ENCODE measurements at regions not wholly inside any gene's neighbourhood (a gene's known extent, or its start where the extent isn't known, plus 50 kb on each side); places are given as distances from the start of the nearest gene placed in this dataset.

DNA sequence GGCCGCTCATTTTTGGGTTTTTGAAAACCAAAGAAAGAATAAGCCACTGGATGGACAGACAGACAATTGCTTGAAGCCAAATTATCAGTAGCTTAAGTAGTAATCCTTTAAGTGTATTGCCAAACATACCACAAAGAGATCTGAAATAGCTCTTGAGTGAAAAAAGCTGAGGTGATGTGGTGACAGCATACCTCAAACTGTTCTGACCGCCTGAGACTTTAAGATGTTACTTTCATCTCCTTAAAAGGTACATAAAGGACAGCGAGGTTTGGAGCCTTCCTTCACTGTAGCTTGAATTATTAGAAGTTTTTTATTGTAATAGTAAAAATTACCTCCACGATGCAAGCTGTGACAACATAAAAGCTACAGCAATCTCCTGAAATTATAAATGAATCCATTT lies 271.5 kb upstream of the FAM241A start:
- peaks cover 42% of the 10 kb centered on the region for H3K27me3 ChIP-seq (ENCODE audit: insufficient read depth, low read length)
- H2AFZ ChIP-seq (ENCODE audit: low read length, unreplicated experiment) = no peak overlapping the region
- H3K36me3 ChIP-seq (ENCODE audit: insufficient read depth, low read length) = no peaks in the 10 kb centered on the region
- no peaks in the 10 kb centered on the region for H3K4me1 ChIP-seq (ENCODE audit: control insufficient read depth, insufficient read depth, low read length, unreplicated experiment)
- no peak overlapping the region for H3K27ac ChIP-seq (ENCODE audit: low read depth, low read length)
- H3K79me2 ChIP-seq (ENCODE audit: control insufficient read depth, insufficient read depth, low read length, unreplicated experiment) = no peaks in the 10 kb centered on the region
- no peak overlapping the region for H3K4me3 ChIP-seq (ENCODE audit: low read depth, low read length)

DNA sequence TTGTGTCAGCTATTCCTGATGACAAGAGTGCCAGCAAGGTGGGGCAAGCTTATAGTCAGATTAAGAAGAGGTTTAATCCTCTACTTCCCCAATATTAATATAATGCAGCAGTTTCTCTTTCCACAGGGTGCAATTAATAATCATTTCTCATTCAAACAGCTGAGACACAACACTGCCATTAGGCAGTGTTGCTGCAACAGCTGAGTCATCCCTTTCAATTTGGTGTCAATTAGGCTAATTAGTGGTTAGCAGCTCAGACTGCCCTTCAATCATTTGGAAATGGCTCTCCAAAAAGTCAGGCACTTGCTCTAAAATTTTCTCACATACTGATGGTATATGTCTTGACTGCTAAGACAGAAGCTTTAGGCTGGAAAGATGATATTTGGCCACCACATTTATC lies 265.7 kb upstream of the FAM241A start:
- no peaks in the 10 kb centered on the region for H3K4me1 ChIP-seq (ENCODE audit: control insufficient read depth, insufficient read depth, low read length, unreplicated experiment)
- no peaks in the 10 kb centered on the region for H3K36me3 ChIP-seq (ENCODE audit: insufficient read depth, low read length)
- H3K79me2 ChIP-seq (ENCODE audit: control insufficient read depth, insufficient read depth, low read length, unreplicated experiment) = no peaks in the 10 kb centered on the region
- no peak overlapping the region for H3K27ac ChIP-seq (ENCODE audit: low read depth, low read length)
- H2AFZ ChIP-seq (ENCODE audit: low read length, unreplicated experiment) = no peak overlapping the region
- H3K27me3 ChIP-seq (ENCODE audit: insufficient read depth, low read length) = peaks cover 57% of the 10 kb centered on the region
- no peak overlapping the region for H3K4me3 ChIP-seq (ENCODE audit: low read depth, low read length)

GRCh38 chr4:111880116-111880515 lies 265.1 kb upstream of the FAM241A start:
- no peaks in the 10 kb centered on the region for H3K79me2 ChIP-seq (ENCODE audit: control insufficient read depth, insufficient read depth, low read length, unreplicated experiment)
- H3K27me3 ChIP-seq (ENCODE audit: insufficient read depth, low read length) = peaks cover 62% of the 10 kb centered on the region
- H2AFZ ChIP-seq (ENCODE audit: low read length, unreplicated experiment) = no peak overlapping the region
- no peaks in the 10 kb centered on the region for H3K4me1 ChIP-seq (ENCODE audit: control insufficient read depth, insufficient read depth, low read length, unreplicated experiment)
- no peak overlapping the region for H3K4me3 ChIP-seq (ENCODE audit: low read depth, low read length)
- no peak overlapping the region for H3K27ac ChIP-seq (ENCODE audit: low read depth, low read length)
- no peaks in the 10 kb centered on the region for H3K36me3 ChIP-seq (ENCODE audit: insufficient read depth, low read length)

- no peaks in the 10 kb centered on the region for H3K4me1 ChIP-seq (ENCODE audit: control insufficient read depth, insufficient read depth, low read length, unreplicated experiment)
Observed at GRCh38 chr4:111883557-111883999, 261.7 kb upstream of the FAM241A start.

GRCh38 chr4:111890412-111890811 lies 254.8 kb upstream of the FAM241A start:
- Histone ChIP-seq H3K27ac (ENCODE audit: low read depth, low read length) (no peak overlapping the region), H3K36me3 (ENCODE audit: insufficient read depth, low read length) (no peaks in the 10 kb centered on the region), H2AFZ (ENCODE audit: low read length, unreplicated experiment) (no peak overlapping the region), H3K79me2 (ENCODE audit: control insufficient read depth, insufficient read depth, low read length, unreplicated experiment) (no peaks in the 10 kb centered on the region), H3K4me1 (ENCODE audit: control insufficient read depth, insufficient read depth, low read length, unreplicated experiment) (no peaks in the 10 kb centered on the region), H3K27me3 (ENCODE audit: insufficient read depth, low read length) (peaks cover 17% of the 10 kb centered on the region), H3K4me3 (ENCODE audit: low read depth, low read length) (no peak overlapping the region)

More at GRCh38 chr4:111883557-111883999, 261.7 kb upstream of the FAM241A start:
- no peak overlapping the region for H3K27ac ChIP-seq (ENCODE audit: low read depth, low read length)
- H3K27me3 ChIP-seq (ENCODE audit: insufficient read depth, low read length) = peaks cover 59% of the 10 kb centered on the region
- H2AFZ ChIP-seq (ENCODE audit: low read length, unreplicated experiment) = no peak overlapping the region
- H3K79me2 ChIP-seq (ENCODE audit: control insufficient read depth, insufficient read depth, low read length, unreplicated experiment) = no peaks in the 10 kb centered on the region
- no peak overlapping the region for H3K4me3 ChIP-seq (ENCODE audit: low read depth, low read length)
- H3K36me3 ChIP-seq (ENCODE audit: insufficient read depth, low read length) = no peaks in the 10 kb centered on the region

DNA sequence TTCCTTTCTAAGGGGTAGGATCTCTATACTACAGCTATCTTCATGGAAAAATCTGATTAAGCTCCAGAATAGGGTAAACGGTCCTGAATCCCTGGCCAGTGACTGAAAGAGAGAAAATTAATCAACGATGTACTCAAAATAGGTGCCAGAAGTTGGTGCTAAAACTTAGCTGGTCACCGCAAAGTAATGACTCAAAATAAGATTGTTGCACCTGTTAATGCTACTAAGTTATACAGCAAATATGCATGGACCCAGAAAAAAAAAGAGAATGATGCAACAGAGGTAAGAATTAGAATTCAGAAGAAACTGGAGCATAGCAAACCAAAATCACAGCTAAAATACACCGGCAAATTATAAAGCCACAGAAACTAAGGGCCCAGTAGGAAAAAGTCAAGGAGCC lies 239.7 kb upstream of the FAM241A start:
- Histone ChIP-seq H3K79me2 (ENCODE audit: control insufficient read depth, insufficient read depth, low read length, unreplicated experiment) (no peaks in the 10 kb centered on the region), H3K36me3 (ENCODE audit: insufficient read depth, low read length) (no peaks in the 10 kb centered on the region), H3K27me3 (ENCODE audit: insufficient read depth, low read length) (peaks cover 20% of the 10 kb centered on the region), H2AFZ (ENCODE audit: low read length, unreplicated experiment) (no peak overlapping the region), H3K4me1 (ENCODE audit: control insufficient read depth, insufficient read depth, low read length, unreplicated experiment) (no peaks in the 10 kb centered on the region), H3K4me3 (ENCODE audit: low read depth, low read length) (no peak overlapping the region), H3K27ac (ENCODE audit: low read depth, low read length) (no peak overlapping the region)

DNA sequence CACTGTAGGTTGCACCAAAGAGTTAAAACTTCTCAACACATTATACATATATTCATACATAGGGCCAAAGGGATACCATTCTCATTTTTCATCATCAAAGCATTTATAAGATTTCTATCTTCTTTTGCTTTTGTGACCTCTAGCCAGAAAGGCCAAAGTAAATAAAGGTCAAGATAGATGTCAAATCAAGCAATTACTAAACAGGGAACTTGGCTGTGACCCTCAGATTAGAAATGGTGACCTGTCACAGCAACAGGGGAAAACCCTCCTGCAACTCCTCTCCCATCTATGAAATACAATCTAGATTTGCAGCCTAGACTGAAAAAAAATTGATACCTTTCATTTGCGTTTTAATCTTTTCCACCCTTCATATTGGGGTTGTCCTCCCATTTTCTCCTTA lies 225.6 kb upstream of the FAM241A start:
- Histone ChIP-seq H3K36me3 (ENCODE audit: insufficient read depth, low read length) (no peaks in the 10 kb centered on the region), H2AFZ (ENCODE audit: low read length, unreplicated experiment) (no peak overlapping the region), H3K79me2 (ENCODE audit: control insufficient read depth, insufficient read depth, low read length, unreplicated experiment) (no peaks in the 10 kb centered on the region), H3K27ac (ENCODE audit: low read depth, low read length) (no peak overlapping the region), H3K4me1 (ENCODE audit: control insufficient read depth, insufficient read depth, low read length, unreplicated experiment) (no peaks in the 10 kb centered on the region), H3K4me3 (ENCODE audit: low read depth, low read length) (no peak overlapping the region), H3K27me3 (ENCODE audit: insufficient read depth, low read length) (peaks cover 43% of the 10 kb centered on the region)

DNA sequence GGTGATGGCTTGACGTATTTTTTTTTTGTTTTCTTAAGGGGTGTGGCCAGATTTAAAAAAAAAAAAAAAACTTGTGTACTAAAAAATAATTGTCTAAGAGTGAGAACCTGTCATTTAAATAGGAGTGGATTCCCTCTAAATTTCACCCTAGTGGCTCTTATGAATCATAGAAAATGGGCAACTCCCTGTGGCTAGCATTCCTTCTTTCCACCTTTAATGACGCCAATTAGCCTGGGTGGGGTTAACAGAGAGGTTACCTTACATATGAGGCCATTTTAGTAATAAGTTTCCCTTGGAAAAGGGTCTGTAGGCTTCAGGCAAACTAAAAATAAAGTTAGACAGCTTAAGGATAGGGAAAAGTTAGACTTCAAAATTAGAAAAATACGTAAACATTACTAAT lies 223.5 kb upstream of the FAM241A start:
- no peak overlapping the region for H3K27ac ChIP-seq (ENCODE audit: low read depth, low read length)
- peaks cover 50% of the 10 kb centered on the region for H3K27me3 ChIP-seq (ENCODE audit: insufficient read depth, low read length)
- no peaks in the 10 kb centered on the region for H3K36me3 ChIP-seq (ENCODE audit: insufficient read depth, low read length)
- H2AFZ ChIP-seq (ENCODE audit: low read length, unreplicated experiment) = no peak overlapping the region
- no peaks in the 10 kb centered on the region for H3K4me1 ChIP-seq (ENCODE audit: control insufficient read depth, insufficient read depth, low read length, unreplicated experiment)
- H3K79me2 ChIP-seq (ENCODE audit: control insufficient read depth, insufficient read depth, low read length, unreplicated experiment) = no peaks in the 10 kb centered on the region
- H3K4me3 ChIP-seq (ENCODE audit: low read depth, low read length) = no peak overlapping the region

DNA sequence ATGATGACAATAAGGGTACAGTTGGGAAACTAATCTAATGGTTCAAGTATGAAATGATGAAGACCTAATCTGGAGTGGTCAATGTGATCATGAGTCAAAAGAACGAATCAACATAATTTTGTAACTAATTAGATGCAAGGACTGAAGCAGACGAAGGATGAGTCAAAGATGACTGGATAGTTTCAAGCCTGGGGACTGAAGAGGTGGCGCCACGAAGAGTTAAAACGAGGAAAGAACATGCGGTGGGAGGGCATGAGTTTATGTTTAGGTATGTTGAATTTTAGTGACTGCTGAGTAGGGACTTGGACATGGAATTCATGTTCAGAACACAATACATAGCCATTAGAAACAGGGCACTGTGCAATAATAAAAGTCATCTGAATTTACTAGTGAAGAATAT lies 221.5 kb upstream of the FAM241A start:
- H3K4me3 ChIP-seq (ENCODE audit: low read depth, low read length) = no peak overlapping the region
- H3K36me3 ChIP-seq (ENCODE audit: insufficient read depth, low read length) = no peaks in the 10 kb centered on the region
- H3K4me1 ChIP-seq (ENCODE audit: control insufficient read depth, insufficient read depth, low read length, unreplicated experiment) = no peaks in the 10 kb centered on the region
- no peaks in the 10 kb centered on the region for H3K79me2 ChIP-seq (ENCODE audit: control insufficient read depth, insufficient read depth, low read length, unreplicated experiment)
- no peak overlapping the region for H2AFZ ChIP-seq (ENCODE audit: low read length, unreplicated experiment)
- peaks cover 50% of the 10 kb centered on the region for H3K27me3 ChIP-seq (ENCODE audit: insufficient read depth, low read length)
- no peak overlapping the region for H3K27ac ChIP-seq (ENCODE audit: low read depth, low read length)

GRCh38 chr4:111924696-111925095 lies 220.6 kb upstream of the FAM241A start:
- H3K4me1 ChIP-seq (ENCODE audit: control insufficient read depth, insufficient read depth, low read length, unreplicated experiment) = no peaks in the 10 kb centered on the region
- peaks cover 46% of the 10 kb centered on the region for H3K27me3 ChIP-seq (ENCODE audit: insufficient read depth, low read length)
- H3K4me3 ChIP-seq (ENCODE audit: low read depth, low read length) = no peak overlapping the region
- H3K79me2 ChIP-seq (ENCODE audit: control insufficient read depth, insufficient read depth, low read length, unreplicated experiment) = no peaks in the 10 kb centered on the region
- H2AFZ ChIP-seq (ENCODE audit: low read length, unreplicated experiment) = no peak overlapping the region
- H3K27ac ChIP-seq (ENCODE audit: low read depth, low read length) = no peak overlapping the region
- no peaks in the 10 kb centered on the region for H3K36me3 ChIP-seq (ENCODE audit: insufficient read depth, low read length)

GRCh38 chr4:111930659-111931058 lies 214.6 kb upstream of the FAM241A start:
- no peaks in the 10 kb centered on the region for H3K79me2 ChIP-seq (ENCODE audit: control insufficient read depth, insufficient read depth, low read length, unreplicated experiment)
- no peak overlapping the region for H3K4me3 ChIP-seq (ENCODE audit: low read depth, low read length)
- no peaks in the 10 kb centered on the region for H3K36me3 ChIP-seq (ENCODE audit: insufficient read depth, low read length)
- H3K4me1 ChIP-seq (ENCODE audit: control insufficient read depth, insufficient read depth, low read length, unreplicated experiment) = no peaks in the 10 kb centered on the region
- H2AFZ ChIP-seq (ENCODE audit: low read length, unreplicated experiment) = no peak overlapping the region
- H3K27me3 ChIP-seq (ENCODE audit: insufficient read depth, low read length) = peaks cover 74% of the 10 kb centered on the region
- no peak overlapping the region for H3K27ac ChIP-seq (ENCODE audit: low read depth, low read length)
